HG02571 (cell line): ENCODE measurements at regions not wholly inside any gene's neighbourhood (a gene's known extent, or its start where the extent isn't known, plus 50 kb on each side); places are given as distances from the start of the nearest gene placed in this dataset.
"Not testable (repeated sequence)": the region's sequence is repeated elsewhere in the genome, so short reads cannot be mapped to it uniquely, and the experiment has no call there.

Experiments used
- ATAC-seq: cut with Tn5 transposase; IDR thresholded peaks from one replicate; pipeline ENCODE4 v1.9.1; 2021; ENCODE audit warnings: mild to moderate bottlenecking, moderate library complexity; ENCODE audit not compliant: unreplicated experiment

DNA sequence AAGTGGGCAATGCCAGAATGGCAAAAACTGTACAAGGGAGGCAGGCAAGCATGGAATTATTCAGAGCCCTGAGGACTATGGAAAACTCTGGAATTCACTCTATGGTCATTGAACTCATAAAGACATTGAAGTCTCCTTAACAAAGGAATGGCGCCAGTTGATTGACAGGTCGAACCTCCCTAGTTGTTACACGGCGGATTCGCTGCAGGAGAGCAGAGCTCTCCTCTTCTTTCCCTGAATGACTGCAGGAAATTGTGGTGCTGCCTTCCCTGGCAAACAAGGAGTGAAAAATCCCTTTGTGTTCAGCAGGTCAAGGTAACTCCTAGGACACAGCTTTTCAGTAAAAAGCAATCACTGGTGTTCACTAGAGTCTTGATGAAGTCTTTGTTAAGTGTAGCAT, 732.8 kb upstream of the FRG1 start:
- no peak for ATAC-seq

DNA sequence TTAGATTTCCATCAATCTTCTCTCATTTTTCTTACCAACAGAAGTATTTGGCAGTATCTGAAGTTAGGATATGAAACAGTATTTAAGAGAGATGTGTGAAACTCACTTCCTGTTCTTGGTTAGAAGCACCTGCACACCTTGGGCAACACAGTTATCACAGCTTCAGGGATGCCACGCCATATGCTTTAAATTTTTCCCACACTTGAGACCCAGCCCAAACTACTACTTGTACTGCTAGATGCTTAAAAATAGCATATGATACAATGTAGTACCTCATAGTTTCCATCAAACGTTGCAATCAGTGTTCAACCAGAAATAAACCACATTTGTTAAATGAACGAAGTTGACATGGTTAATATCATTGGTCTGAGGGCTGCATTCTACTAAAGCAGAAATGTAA, 725.1 kb upstream of the FRG1 start:
- ATAC-seq, result no peak

GRCh38 chr4:189221691-189222090, 719.0 kb upstream of the FRG1 start:
- no peak for ATAC-seq

GRCh38 chr4:189228726-189229125, 711.9 kb upstream of the FRG1 start:
- no peak for ATAC-seq

DNA sequence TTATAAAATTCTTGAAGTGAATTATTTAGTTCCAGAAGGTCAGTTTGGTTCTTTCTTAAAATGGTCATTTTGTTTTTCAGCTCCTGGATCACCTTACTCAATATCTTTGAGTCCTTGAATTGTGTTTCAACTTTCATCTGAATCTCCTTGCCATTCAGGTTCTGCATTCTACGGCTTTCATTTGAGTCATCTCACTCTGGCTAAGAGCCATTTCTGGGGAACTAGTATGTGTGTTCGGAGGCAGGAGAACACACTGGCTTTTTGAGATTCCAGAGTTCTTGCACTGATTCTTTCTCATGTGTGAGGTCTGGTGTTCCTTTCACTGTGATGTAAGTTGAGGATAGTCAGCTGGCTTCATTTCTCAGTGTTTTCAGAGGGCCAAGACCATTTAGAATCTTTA, 708.4 kb upstream of the FRG1 start:
- ATAC-seq, result no peak

DNA sequence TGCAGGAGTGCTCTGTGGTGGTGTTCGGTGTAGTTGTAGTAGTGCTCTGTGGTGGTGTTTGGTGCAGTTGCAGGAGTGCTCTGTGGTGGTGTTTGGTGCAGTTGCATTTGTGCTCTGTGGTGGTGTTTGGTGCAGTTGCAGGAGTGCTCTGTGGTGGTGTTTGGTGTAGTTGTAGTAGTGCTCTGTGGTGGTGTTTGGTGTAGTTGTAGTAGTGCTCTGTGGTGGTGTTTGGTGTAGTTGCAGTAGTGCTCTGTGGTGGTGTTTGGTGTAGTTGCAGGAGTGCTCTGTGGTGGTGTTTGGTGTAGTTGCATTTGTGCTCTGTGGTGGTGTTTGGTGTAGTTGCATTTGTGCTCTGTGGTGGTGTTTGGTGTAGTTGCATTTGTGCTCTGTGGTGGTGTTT, 706.9 kb upstream of the FRG1 start:
- ATAC-seq, result not testable (repeated sequence)

- not testable (repeated sequence) for ATAC-seq
Measured at GRCh38 chr4:189234948-189235347, 705.7 kb upstream of the FRG1 start.

- no peak for ATAC-seq
Measured at GRCh38 chr4:189235599-189235998, 705.1 kb upstream of the FRG1 start.

- ATAC-seq, result not testable (repeated sequence)
Measured at GRCh38 chr4:189236321-189236720, 704.4 kb upstream of the FRG1 start.

GRCh38 chr4:189237340-189237739, 703.3 kb upstream of the FRG1 start:
- no peak for ATAC-seq

GRCh38 chr4:189255636-189256035, 685.0 kb upstream of the FRG1 start:
- no peak for ATAC-seq

GRCh38 chr4:189261475-189261874, 679.2 kb upstream of the FRG1 start:
- ATAC-seq, result no peak

GRCh38 chr4:189265515-189265914, 675.2 kb upstream of the FRG1 start:
- no peak for ATAC-seq

DNA sequence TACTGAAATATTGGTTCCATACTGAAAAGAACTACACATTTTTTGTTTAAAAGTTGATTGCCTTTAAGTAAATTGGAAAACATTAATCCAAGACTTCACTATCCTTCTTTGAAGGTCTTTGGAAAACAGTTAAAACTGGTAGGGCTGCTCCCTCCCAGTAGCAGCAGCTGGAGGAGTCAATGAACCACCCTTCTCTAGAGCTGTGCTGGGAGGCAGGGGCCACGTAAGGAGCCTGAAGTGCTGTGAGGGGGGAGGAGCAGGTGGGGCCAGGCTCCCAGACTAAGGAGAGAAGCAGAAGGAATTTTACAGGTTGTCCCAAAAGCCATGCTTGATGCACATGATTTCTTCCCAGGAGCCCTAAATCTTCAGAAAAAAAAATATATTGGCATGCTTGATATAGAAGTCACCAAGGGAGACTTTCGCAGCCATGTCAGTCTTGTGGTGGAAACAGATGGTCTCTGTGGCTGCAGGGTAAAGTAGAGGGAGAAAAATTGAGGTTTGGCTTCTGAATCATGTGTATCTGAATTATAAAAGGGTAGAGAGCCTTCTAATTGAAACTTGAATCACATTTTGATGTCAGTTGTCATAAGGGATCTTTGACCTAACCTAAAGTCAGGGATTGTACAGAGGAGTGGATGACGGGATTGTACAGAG, 673.2 kb upstream of the FRG1 start:
- no peak for ATAC-seq

- no peak for ATAC-seq
Measured at GRCh38 chr4:189278597-189279165, 662.0 kb upstream of the FRG1 start.

- ATAC-seq, result no peak
Measured at GRCh38 chr4:189279188-189279587, 661.5 kb upstream of the FRG1 start.

DNA sequence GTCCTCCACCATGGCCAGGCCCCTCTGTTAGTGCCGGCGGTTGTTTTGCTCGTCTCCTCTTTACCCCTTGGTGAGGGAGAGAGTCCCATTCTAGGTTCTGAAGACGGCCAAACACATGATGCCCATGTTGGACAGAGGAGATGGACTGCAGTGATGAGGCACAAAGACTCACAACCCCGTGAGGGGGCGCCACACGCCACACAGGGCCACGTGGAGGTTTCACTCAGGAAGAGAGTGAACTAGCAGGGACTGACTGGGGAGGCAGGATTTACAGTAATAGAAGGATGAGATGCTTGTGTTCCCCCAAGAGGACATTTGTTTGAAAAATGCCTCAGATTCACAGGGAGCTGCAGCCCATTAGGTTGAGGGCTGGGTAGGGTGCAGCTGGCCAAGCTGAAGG, 655.3 kb upstream of the FRG1 start:
- no peak for ATAC-seq

DNA sequence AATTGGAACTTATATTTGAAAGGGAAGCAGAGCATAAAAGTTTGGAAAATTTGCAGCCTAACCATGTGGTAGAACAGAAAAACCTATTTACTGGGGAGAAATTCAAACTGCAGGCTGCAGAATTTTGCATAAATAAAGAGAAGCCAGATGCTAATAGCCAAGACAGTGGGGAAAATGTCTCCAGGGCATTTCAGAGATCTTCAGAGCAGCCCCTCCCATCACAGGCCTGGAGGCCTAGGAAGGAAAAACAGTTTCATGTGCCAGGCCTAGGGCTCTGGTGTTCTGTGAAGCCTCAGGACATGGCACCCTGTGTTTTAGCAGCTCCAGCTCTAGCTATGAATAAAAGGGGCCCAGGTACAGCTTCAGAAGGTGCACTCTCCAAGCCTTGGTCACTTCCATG, 648.7 kb upstream of the FRG1 start:
- ATAC-seq, result no peak

DNA sequence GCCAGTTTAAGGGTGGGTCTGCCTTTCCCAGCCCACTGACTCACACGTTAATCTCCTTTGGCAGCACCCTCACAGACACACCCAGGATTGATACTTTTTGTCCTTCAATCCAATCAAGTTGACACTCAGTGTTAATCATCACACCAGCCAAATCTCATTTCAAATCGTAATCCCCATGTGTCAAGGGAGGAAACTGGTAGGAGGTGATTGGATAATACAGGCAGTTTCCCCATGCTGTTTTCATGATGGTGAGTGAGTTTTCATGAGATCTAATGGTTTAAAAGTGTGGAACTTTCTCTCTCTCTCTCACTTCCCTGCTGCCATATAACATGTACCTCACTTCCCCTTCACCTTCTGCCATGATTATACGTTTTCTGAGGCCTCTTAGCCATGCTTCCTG, 647.2 kb upstream of the FRG1 start:
- no peak for ATAC-seq

GRCh38 chr4:189294574-189294973, 646.1 kb upstream of the FRG1 start:
- ATAC-seq, result no peak

DNA sequence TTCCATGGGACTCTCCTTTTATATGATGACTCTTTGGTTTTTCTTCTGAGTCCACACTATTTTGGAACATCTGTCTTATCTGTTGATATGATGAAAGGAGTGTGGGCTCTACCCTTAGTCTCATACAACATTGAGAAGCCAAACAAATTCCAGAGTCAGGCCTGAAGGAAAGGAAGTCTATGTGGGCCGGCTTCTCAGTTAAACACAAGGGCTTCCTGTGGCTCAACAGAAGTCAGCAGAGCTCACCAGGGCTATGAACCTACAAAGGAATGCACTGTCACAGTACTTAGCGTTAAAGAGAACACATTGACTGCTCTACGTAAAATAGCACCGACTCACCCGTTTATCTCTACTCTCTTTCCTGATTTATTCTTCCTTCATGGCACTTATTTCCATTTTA, 641.0 kb upstream of the FRG1 start:
- ATAC-seq, result no peak

- no peak for ATAC-seq
Measured at GRCh38 chr4:189301692-189302091, 639.0 kb upstream of the FRG1 start.

DNA sequence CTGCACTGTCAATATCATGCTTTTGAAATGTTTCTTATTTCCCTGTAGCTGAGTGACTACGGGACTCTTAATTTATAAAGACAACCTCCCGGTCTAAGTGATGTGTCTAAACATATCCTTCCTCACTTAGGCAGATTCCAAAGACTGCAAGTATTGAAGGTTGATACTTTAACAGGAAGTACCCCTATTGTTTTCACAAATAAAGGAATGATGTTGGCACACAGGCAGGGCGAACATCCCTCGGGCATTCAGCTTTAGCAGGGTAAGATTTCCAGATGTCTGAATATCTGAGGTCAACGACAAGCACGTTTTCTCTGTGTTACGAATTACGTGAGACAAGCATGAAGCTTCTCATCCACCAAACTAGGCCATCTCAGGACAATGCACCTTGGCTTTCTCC, 638.0 kb upstream of the FRG1 start:
- ATAC-seq, result no peak
